Skin epidermis (tissue), 12 donors: ENCODE measurements at regions not wholly inside any gene's neighbourhood (a gene's known extent, or its start where the extent isn't known, plus 50 kb on each side); places are given as distances from the start of the nearest gene placed in this dataset.
A peak's percentile ranks its signal among the peaks of the same experiment; 100 is the strongest.

Source experiments
- H3K27ac ChIP-seq, 21 experiments: fragments of 200-600 bp; sonication (generic) in 11 of 21; one replicate each; pipeline ENCODE4 v1.5.0; 2020; ENCODE audit warnings: mild to moderate bottlenecking in 3 of 21, inconsistent platforms in 2 of 21, moderate library complexity in 2 of 21
- H3K4me3 ChIP-seq, 7 experiments: fragments of 200-600 bp; sonication (generic) in 2 of 7; one replicate each; pipeline ENCODE4 v1.5.0; 2020; ENCODE audit warnings: inconsistent platforms in 2 of 7, mild to moderate bottlenecking in 2 of 7, moderate library complexity in 1 of 7

DNA sequence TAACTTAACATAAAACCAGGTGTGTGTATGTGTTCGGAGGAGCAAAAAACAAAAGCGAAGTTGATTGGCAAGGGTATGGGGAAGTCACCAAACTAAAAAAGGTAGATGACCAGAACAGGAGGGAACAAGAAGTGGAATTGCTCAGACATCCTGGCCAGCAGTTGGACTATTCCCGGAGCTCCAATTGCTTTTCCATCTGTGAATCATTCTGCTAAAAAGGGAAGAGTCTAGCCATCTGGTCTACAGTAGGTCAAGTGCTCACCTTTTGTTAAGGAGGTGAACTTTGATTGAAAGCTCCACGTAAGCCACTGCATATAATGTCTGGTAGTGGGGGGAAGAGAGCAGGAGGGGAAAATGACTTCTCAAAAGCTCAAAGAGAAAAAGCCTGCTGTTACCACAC is 50.0 kb upstream of the BET1 start:
- Histone ChIP-seq H3K4me3 (no peak overlapping the region), H3K27ac (no peak overlapping the region)

DNA sequence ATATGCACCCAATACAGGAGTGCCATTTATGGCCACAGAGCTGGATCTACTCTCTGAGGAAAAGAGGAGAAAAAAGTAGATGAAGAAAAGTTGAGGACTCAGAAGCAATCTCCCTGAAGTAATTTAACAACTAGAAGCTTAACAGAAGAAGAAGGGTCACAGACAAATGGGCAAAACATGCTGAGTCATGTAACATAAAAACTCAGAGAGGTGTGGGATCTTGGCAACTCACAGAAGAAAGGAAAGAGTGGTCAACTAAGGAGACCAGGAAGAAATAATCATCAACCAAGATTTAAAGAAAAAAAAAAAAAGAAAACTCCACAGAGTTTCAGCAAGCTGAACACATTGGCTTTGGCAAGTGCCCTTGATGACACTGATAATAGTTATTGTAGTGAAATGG is 51.8 kb upstream of the BET1 start:
- Histone ChIP-seq H3K27ac (no peak overlapping the region), H3K4me3 (no peak overlapping the region)

DNA sequence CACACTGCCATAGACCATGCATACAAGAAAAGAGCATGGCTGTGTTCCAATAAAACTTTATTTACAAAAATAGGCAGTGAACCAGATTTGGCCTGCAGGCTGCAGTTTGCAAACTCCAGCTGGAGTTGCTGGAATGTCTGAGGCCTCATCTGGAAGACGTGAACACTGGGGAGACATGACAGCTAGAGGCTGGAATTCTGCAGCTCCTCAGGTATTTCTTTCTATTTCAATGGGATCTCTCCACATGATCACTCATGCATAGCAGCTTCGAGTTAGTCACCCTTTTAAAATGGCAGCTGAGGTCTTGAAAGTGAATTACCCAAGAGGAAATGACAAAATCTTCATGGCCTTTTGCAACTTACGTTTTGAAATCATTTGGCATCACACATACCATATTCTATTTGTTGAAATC is 52.6 kb upstream of the BET1 start:
- Histone ChIP-seq H3K27ac (no peak overlapping the region), H3K4me3 (no peak overlapping the region)

DNA sequence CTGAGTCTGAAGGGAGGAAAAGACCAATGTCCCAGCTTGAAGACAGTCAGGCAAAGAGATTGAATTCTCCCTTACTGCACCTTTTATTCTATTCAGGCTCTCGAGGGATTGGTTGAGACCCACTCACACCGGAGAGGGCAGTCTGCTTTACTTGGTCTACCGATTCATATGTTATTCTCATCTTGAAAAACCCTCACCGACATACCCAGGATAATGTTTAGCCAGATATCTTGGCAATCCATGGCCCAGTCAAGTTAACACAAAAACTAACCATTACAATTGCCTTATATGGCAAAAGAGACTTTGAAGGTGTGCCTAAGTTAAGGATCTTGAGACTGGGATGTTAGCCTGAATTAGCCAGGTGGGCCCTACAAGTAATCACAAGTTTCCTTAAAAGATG is 53.8 kb upstream of the BET1 start:
- H3K4me3 ChIP-seq, result no peak overlapping the region
- no peak overlapping the region for H3K27ac ChIP-seq

DNA sequence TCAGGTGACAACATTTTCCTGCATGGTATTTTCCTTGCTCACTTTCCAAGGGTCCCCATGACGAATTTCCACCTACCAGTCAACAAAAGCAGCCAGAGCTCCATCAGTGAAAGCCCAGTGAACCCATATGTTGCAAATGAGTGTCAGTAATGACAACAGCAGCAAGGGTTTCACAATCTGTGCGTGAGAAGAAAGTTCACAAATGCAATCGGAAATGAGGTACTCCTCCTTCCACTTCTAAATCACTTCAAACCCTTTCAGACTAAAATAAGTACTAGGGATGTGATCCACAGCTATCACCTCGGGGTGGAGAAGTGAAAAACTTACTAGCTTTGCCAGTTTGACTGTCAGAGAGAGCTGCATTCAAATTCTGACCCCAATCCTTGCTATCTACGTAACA is 55.6 kb upstream of the BET1 start:
- Histone ChIP-seq H3K4me3 (no peak overlapping the region), H3K27ac (no peak overlapping the region)

DNA sequence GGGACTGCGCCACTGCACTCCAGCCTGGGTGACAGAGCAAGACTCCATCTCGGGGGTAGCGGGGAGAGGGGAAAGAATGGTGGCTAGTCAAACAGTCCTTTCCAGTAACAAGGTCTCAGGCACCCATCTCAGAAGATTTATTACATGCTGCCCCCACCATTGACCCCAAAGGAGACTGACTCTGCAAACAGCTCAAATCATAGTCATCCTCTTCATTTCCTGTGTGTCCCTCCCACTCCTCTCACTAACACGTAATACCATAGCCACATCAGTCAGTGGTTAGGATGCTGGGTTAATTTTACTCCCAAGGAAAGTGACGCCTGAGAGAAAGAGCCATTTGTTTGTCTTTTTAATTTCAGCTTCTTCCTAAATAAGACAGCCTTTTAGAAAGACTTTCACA is 56.6 kb upstream of the BET1 start:
- Histone ChIP-seq H3K27ac (no peak overlapping the region), H3K4me3 (no peak overlapping the region)

DNA sequence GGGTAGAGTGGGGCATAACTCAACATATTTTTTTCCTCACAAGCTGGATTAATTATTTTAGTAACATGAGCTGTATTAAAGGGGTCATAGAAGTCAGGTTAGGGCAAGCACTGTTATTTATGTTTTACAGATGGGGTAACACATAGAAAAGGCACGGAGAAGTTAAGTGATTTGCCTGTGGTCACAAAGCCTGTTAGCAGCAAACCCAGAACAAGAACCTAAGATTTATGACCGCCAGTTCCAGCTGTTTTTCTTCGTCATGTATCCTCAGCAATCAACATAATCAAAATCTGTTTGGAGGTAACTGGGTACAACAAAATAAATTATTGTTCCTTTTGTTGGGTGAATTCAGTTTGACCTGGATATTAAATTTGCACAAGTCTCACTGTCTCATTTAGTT is 57.2 kb upstream of the BET1 start:
- no peak overlapping the region for H3K4me3 ChIP-seq

DNA sequence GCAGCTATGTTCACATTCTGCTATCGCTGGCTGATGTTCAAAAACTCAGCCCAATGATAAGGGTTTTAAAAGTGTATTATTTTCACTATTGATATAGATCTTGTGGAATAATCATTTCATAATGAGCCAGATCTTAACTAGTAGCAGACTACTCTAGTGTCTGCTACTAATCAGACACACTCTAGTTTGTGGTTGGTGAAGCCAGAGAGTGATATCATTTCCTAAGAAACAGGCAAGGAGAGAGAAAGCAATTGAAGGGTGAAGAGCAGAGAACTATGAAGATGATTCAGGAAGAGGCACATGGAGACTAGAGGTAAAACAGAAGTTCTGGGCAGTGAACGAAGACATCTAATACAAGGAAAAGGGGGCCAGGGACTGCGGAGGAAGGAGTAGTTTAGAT is 58.2 kb upstream of the BET1 start:
- no peak overlapping the region for H3K4me3 ChIP-seq
- peak overlapping the region in 1 of 21 experiments; percentile 17 for H3K27ac ChIP-seq

More for the DNA sequence above, 57.2 kb upstream of the BET1 start:
- no peak overlapping the region for H3K27ac ChIP-seq

DNA sequence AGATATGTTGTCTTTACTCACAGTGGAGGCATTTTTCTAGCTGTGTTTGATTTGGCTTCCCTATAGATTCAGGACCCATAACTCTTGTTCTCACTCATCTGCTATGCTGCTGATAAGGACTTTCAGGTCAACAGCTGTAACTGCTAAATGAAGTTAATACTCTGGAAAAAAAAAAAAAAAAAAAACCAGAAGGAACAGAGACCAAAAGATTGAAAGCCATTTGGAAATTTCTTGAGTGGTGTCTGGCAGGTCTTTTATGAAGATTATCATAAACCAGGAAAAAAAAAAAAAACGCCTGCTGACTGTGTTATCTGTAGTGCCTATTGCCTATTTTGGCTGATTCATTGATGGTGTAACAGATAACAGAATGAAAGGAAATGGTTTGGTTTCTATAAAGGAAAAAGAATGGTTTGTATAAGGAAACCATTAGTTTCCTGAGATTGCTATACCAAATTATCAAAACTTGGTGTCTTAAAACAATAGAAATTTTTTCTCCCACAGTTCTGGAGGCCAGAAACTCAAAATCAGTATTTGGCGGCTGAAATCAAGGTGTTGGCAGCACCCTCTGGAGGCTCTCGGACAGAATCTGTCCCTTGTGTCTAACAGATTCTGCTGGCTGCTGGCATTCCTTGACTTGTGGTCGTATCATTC is 60.5 kb upstream of the BET1 start:
- Histone ChIP-seq H3K4me3 (no peak overlapping the region), H3K27ac (no peak overlapping the region)

DNA sequence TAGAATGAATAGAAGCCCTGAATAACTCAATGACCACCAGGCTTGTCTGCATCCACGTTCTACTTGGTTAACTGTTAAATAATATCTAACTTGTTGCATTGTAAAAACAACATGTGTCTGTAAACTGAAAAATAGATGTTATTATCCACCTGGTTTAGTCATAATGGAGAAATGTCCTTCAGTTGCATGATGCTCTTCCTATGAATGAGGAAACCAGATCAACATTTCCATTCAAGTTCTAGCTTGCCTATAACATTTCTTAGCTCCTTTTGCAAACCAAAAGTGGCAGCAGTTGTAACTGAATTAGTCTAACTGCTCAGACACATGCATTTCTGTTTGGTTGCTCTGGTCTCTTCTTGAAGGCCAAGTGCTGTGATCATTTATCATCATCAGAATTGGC is 62.9 kb upstream of the BET1 start:
- H3K4me3 ChIP-seq, result no peak overlapping the region
- no peak overlapping the region for H3K27ac ChIP-seq

DNA sequence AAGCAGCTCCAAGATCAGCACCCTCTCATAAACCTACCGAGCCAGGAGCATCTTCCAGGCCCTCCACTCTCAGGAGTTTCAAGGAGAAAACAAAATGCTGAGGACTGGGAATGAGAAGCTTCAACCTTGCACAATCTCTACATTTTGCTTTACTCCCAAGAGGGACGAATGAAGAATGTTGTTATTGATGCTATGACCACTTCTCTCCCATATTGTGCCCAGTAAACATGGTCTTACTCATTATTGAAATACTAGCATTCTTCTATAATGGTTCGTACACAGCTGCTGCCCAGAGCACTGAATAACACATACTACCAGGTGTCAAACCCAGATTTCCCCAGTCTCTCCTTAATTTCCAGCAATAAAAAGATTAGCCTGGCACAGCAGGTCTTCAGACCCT is 63.4 kb upstream of the BET1 start:
- Histone ChIP-seq H3K4me3 (no peak overlapping the region), H3K27ac (no peak overlapping the region)

DNA sequence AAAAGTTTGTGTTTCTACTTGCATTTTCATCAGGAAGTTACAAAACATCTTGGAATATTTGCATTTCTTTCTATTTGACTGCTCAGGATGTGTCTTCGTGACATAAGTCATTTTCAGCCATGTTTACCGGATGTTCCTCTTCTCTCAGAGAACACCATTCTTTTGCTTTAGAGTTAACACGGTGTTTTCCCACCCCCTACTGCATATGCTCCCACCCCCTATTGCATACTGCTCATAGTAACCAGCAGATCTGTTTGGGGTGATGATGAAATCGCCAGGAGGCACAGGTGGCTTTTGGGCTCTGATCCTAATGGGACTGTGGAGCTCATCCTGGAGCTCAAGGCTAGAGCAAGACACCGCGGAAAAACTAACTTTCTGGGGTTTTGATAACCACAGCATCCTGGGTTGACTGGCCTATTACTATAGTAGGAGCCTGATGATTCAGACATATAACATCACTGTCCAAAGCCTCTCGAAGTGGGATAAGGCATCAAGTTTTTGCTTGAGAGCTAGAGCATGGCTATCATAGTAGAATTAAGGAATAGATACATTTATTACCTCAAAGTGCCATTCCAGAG is 65.1 kb upstream of the BET1 start:
- H3K27ac ChIP-seq, result no peak overlapping the region
- H3K4me3 ChIP-seq, result no peak overlapping the region

DNA sequence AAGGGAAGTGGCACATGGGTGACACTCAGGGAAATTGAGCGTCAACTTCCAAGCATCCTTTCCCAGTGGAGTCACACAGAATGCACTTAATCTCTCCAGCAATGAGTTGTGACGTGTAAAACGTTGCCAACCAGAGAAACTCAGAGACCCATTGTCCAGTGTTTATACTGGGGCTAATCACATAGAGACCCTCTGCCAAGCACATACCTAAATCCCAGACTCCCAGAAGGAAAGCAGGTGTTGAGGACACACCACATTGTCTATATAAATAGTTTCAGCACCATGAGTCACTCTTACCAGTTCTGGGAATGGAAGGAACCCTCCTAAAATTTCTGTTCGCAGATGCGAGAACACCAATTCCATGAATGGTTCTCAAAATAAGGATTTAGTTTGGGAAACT is 76.4 kb upstream of the BET1 start:
- Histone ChIP-seq H3K27ac (no peak overlapping the region), H3K4me3 (no peak overlapping the region)

DNA sequence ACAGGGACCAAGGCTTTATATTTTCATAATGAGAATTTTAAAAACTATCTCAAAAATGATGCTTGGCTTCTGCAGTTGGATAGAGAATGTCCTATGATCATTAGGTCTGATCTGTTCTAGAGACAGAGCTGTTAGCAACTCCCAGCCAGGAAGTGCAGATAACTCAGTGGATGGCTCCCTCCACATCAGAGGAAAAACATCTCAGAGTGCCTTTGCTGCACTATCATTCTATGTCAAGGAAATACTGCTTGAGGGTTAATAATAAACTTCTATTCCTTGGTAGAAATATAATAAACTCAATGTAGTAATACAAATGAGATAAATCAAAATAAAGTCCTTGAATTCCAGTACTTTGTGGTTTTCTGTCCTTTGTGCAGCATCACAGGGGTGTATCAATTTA is 78.0 kb upstream of the BET1 start:
- H3K27ac ChIP-seq, result no peak overlapping the region
- H3K4me3 ChIP-seq, result no peak overlapping the region

DNA sequence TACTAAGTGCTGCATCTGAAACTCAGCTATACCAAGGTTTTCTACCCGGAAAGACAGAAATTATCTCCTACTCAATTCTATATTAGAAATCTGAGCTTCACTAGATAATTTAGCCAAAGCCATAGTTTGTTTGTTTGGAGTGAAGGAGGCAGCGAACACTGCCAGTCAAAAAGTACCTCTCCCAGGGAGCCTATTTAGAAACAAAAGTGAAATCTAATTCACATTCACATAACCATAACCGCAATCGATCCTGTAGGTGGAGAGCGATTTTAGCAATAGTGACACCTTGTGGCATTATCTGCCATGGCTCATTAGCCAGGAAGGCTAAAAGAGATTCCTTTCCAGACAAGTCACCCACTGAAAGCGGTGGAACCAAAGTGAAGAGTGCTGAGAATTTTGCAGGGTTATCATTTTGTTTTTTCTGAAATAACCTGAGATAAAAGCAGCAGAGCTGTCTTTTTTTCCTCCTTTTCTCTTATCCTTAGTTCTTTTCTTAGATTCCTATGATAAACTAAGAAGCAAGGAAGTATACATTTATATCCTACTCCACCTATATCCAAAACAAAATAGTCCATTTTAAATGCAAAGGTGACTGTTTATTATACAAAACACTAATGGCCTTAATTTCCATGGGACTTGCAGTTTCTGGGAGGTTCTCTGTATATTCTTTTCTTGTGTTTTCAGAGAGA is 83.7 kb upstream of the BET1 start:
- H3K27ac ChIP-seq, result no peak overlapping the region
- H3K4me3 ChIP-seq, result peak overlapping the region in 1 of 7 experiments; percentile 15

DNA sequence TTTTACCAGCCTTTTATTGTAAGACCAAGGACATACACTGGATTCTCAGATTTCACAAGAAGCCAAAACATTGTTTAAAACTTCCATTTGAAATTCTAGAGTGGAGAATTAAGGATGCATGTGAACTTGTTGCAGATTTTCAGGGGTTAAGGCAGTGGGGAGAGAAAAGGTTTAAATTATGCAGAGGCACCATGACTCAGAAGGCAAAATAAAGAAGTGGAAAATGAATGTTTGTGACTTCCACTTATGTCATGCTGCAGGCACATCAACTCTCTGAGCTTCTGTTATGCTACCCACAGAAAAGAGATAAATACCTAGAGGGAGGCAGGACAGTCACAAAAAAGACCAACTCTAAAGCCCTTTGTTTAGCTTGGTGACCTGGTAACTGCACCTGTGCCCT is 84.4 kb upstream of the BET1 start:
- no peak overlapping the region for H3K4me3 ChIP-seq
- H3K27ac ChIP-seq, result no peak overlapping the region

DNA sequence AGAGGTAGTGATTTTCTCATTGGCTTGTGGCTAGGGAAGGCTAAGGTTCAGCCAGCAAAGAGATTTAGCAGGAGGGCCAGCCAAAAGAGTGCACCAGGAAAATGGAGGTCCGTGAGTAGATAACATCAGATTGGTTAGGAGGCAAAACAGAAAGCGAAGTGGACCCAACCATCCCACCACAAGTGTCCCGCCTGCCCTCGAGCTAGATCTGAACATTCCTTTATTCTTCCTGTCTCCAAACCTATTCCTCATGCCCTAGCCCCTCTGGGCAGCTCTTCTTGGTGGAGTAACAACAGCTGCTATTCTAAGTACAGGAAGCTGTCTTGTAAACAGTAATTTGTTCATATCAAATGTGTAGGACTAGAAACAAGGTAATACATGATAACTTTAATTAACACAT is 85.7 kb upstream of the BET1 start:
- H3K27ac ChIP-seq, result no peak overlapping the region
- no peak overlapping the region for H3K4me3 ChIP-seq

DNA sequence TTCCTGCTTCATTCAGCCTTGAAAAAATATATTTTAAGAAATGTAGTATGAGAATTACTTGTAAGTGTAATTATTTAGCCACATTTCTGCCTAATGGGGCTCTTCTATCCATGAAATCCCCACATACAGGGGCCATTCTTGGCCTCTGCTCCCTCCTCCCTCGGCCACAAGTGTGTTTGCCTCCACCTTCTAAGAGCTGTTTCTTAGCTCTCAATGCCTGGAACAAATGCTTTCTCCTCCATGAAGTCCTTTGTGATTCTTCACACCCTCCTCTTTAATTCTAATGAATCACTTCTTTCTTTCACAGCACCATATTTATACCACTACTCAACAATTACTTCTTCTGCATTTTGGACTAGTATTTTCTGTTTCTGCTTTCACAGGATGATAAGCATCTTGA is 88.8 kb upstream of the BET1 start:
- no peak overlapping the region for H3K4me3 ChIP-seq

DNA sequence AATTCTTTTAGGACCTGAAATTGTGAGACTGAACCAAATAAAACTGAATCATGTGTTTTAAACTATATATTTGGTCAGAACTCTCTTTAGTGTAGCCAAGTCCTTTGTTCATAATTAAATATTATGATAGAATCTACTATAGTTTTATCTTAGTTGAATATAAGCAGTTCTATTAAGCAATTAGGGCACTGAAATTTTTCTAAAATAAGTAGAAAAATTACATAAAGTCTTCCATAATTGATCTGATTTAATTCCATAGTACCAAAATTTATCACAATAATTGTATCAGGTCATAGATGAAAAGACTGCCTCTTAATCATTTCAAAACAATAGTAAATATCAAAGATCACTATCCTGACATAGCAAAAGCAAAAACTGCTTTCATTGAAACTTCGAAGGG is 90.1 kb upstream of the BET1 start:
- Histone ChIP-seq H3K4me3 (no peak overlapping the region), H3K27ac (no peak overlapping the region)

More for the DNA sequence above, 88.8 kb upstream of the BET1 start:
- H3K27ac ChIP-seq, result no peak overlapping the region

DNA sequence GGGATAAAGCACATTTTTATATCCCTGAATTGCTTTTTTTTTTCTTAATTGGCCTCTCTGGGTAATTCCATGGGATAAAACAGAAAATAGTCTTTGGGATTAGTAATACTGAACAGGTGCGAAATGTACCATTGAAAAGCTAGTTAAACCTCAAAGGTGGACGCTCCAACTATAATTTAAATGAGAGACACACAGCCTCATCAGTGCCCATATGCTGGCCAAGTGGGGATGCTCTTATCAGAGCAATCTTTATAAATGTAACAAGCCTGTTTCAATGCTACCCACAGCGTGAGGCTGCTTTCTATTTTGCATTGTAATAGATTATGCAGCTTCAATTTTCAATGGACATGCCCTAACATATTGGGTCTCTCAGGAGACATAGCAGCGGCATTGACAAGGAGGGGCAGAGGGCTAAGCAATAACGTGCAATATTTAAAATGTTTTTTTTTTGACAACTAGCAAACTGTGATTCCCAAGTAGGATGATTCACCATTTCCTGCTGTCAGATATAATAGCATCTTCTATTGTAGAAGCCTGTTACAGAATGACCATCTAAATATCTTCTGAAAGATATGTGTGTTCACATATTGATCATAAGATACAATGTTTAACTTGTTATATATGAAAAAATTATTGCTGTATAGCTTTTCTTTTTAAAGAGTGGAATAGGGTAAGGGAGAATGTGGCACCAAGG is 91.3 kb upstream of the BET1 start:
- Histone ChIP-seq H3K27ac (no peak overlapping the region), H3K4me3 (no peak overlapping the region)

DNA sequence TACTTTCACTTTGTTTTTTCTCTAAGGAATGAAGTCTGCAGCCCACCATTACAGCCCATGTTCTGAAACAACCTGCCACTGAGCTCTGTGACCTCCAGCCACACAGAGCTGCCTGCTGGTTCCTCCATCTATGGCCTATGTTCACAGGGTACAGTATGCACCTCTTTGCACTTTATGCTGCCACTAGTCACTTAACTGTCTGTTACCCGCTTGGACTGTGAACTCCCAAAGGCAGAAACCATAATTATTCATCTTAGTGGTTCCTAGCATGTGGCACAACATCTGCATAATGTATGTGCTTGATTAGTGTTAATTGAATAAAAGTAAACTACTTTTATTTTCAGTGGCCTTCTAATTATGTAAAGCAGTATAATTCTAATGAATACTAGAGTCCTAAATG is 95.5 kb upstream of the BET1 start:
- no peak overlapping the region for H3K4me3 ChIP-seq
- H3K27ac ChIP-seq, result no peak overlapping the region
